SK-N-MC (cell line): ENCODE measurements at regions not wholly inside any gene's neighbourhood (a gene's known extent, or its start where the extent isn't known, plus 50 kb on each side); places are given as distances from the start of the nearest gene placed in this dataset.

Source experiments
- EZH2 ChIP-seq: fragments of 200-600 bp; sonication (generic); IDR thresholded peaks from one replicate; pipeline ENCODE4 v1.6.1; 2017; ENCODE audit warnings: antibody characterized with exemption
- POLR2AphosphoS5 ChIP-seq: IDR thresholded peaks from 2 replicates; pipeline ENCODE4 v1.6.1; 2012; ENCODE audit warnings: mild to moderate bottlenecking, low read depth, low read length, borderline replicate concordance

- TF ChIP-seq POLR2AphosphoS5 (no peak), EZH2 (no peak)
Observed at GRCh38 chr14:29005647-29006046, 239.1 kb downstream of the FOXG1 start.
